ENCODE measurements at regions not wholly inside any gene's neighbourhood (a gene's known extent, or its start where the extent isn't known, plus 50 kb on each side); places are given as distances from the start of the nearest gene placed in this dataset.

DNA sequence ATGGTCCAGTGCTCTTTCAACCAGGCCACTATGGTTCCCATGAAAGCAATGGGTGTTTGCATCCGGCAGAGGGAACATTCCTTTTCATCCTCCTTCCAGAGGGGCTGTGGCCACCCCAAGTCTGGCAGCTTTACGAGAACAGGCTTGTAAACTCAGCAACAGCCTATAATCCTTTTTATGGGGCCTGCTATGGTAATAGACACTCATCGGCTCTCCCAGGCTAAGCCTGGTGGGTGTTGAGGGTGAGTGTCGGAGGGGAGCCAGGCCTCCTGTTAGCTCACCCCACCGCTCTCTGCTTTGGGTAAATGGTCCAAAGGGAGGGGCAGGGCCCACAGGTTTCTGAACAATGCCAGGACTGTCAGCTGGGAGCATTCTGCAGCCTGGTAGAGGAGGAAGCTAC, 111.6 kb upstream of the CD82 start:
- TF ChIP-seq, protein P1, sequence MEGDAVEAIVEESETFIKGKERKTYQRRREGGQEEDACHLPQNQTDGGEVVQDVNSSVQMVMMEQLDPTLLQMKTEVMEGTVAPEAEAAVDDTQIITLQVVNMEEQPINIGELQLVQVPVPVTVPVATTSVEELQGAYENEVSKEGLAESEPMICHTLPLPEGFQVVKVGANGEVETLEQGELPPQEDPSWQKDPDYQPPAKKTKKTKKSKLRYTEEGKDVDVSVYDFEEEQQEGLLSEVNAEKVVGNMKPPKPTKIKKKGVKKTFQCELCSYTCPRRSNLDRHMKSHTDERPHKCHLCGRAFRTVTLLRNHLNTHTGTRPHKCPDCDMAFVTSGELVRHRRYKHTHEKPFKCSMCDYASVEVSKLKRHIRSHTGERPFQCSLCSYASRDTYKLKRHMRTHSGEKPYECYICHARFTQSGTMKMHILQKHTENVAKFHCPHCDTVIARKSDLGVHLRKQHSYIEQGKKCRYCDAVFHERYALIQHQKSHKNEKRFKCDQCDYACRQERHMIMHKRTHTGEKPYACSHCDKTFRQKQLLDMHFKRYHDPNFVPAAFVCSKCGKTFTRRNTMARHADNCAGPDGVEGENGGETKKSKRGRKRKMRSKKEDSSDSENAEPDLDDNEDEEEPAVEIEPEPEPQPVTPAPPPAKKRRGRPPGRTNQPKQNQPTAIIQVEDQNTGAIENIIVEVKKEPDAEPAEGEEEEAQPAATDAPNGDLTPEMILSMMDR (conservative IDR thresholded peaks at IDR 0.05): no peak
- TF ChIP-seq EZH2 (IDR thresholded peaks at IDR 0.05; ENCODE audit: low read depth): no peak
